K562 (cell line): ENCODE measurements at regions not wholly inside any gene's neighbourhood (a gene's known extent, or its start where the extent isn't known, plus 50 kb on each side); places are given as distances from the start of the nearest gene placed in this dataset.
A peak's percentile ranks its signal among the peaks of the same experiment; 100 is the strongest.

ENCODE experiments used
- ATAC-seq: fragments of 200-7000 bp; cut with Tn5 transposase; 3 replicates; pipeline ENCODE4 v1.9.1; 2020; ENCODE audit warnings: moderate library complexity
- BruUV-seq: library from RNA; stranded (reverse); fragments of 400-500 nt; replicated peaks from 2 replicates; lab custom pipeline; 2021; lab: Mats Ljungman, UMichigan
- CTCF ChIA-PET: fragments of 300-600 bp; formaldehyde crosslinking; extraction: SDS; loops from one replicate; lab custom pipeline; 2021; ENCODE audit warnings: low intra/inter-chr PET ratio; lab: Yijun Ruan, JAX
- POLR2A ChIA-PET: fragments of 300-600, 350-650 bp; sonication (Branson Sonifier 250); formaldehyde crosslinking; extraction: SDS; loops from one replicate; lab custom pipeline; 2021; ENCODE audit warnings: antibody characterized with exemption, inconsistent platforms; lab: Yijun Ruan, JAX
- DNase-seq, 4 experiments: peaks; one replicate each; pipeline versions ENCODE4 v3.0.0 to v3.0.0-alpha.2; 2011 to 2018; ENCODE audit warnings: low spot score in 3 of 4, mixed read lengths in 3 of 4; ENCODE audit errors: extremely low read depth in 1 of 4
- FAIRE-seq: peaks from 2 replicates; lab custom pipeline; 2011; peaks lifted over from hg19 to GRCh38; lab: Jason Lieb, UNC
- H2AFZ ChIP-seq: 2 replicates; pipeline ENCODE4 v1.6.0; 2011; ENCODE audit warnings: low read depth, low read length, control low read depth, inconsistent platforms
- H3K27ac ChIP-seq: fragments of 200-600 bp; 3 replicates; pipeline ENCODE4 v1.8.0; 2011; ENCODE audit warnings: low read depth, mild to moderate bottlenecking, control low read depth, inconsistent platforms, low read length, moderate library complexity, mixed read lengths; ENCODE audit errors: extremely low read depth
- H3K27me3 ChIP-seq, 2 experiments: fragments of 300-600 bp in 1 of 2; 2 replicates in 1 of 2; 3 replicates in 1 of 2; pipeline versions ENCODE4 v1.6.0 to v1.8.0; 2011; ENCODE audit warnings: inconsistent platforms in 2 of 2, low read length in 2 of 2, mild to moderate bottlenecking in 1 of 2, mixed read lengths in 1 of 2, moderate library complexity in 1 of 2; ENCODE audit not compliant: control insufficient read depth in 2 of 2, insufficient read depth in 2 of 2
- H3K36me3 ChIP-seq: fragments of 300-600 bp; 3 replicates; pipeline ENCODE4 v1.8.0; 2011; ENCODE audit warnings: mild to moderate bottlenecking, low read length, inconsistent platforms; ENCODE audit not compliant: control insufficient read depth, insufficient read depth
- H3K4me1 ChIP-seq, 2 experiments: fragments of 200-600 bp in 1 of 2; replicated peaks in 1 of 2; 2 replicates in 1 of 2; 3 replicates in 1 of 2; pipeline versions ENCODE4 v1.5.1 to v1.8.0; 2011; ENCODE audit warnings: inconsistent platforms in 2 of 2, low read length in 2 of 2, mild to moderate bottlenecking in 1 of 2, mixed read lengths in 1 of 2, moderate library complexity in 1 of 2; ENCODE audit not compliant: control insufficient read depth in 2 of 2, insufficient read depth in 2 of 2
- H3K4me2 ChIP-seq: 2 replicates; pipeline ENCODE4 v1.6.1; 2011; ENCODE audit warnings: low read length, control low read depth, inconsistent platforms, mixed read lengths; ENCODE audit not compliant: insufficient read depth
- H3K4me3 ChIP-seq: fragments of 200-600 bp; sonication (generic), shearing (Covaris generic); 2 replicates; pipeline ENCODE4 v1.5.1; 2016; ENCODE audit warnings: control low read depth, inconsistent platforms
- H3K79me2 ChIP-seq: fragments of 200-600 bp; 3 replicates; pipeline ENCODE4 v1.8.0; 2011; ENCODE audit warnings: low read length, inconsistent platforms; ENCODE audit not compliant: control insufficient read depth, insufficient read depth
- H3K9ac ChIP-seq, 2 experiments: 2 replicates each; pipeline versions ENCODE4 v1.6.0 to v1.6.1; 2011; ENCODE audit warnings: low read depth in 2 of 2, low read length in 2 of 2, control low read depth in 1 of 2, inconsistent platforms in 1 of 2, mild to moderate bottlenecking in 1 of 2, mixed read lengths in 1 of 2; ENCODE audit not compliant: insufficient read depth in 1 of 2
- H3K9me1 ChIP-seq: one replicate; pipeline ENCODE4 v1.6.0; 2011; ENCODE audit warnings: inconsistent platforms, mild to moderate bottlenecking, low read length, moderate library complexity; ENCODE audit not compliant: control insufficient read depth, insufficient read depth
- H3K9me3 ChIP-seq: replicated peaks from 2 replicates; pipeline ENCODE4 v1.5.1; 2011; ENCODE audit warnings: low read depth, low read length, inconsistent platforms; ENCODE audit not compliant: control insufficient read depth, insufficient read depth
- H4K20me1 ChIP-seq: replicated peaks from 2 replicates; pipeline ENCODE4 v1.6.1; 2011; ENCODE audit warnings: low read length, inconsistent platforms, mixed read lengths; ENCODE audit not compliant: control insufficient read depth, insufficient read depth
- AFF1 ChIP-seq, 2 experiments: fragments of 450-650 bp; IDR thresholded peaks; 2 replicates each; pipeline ENCODE4 v1.6.1; 2018; ENCODE audit warnings: mild to moderate bottlenecking in 2 of 2, low read depth in 1 of 2; ENCODE audit not compliant: partially characterized antibody in 2 of 2
- CREB3 ChIP-seq: fragments of 450-650 bp; conservative IDR thresholded peaks from 2 replicates; pipeline ENCODE4 v1.6.1; 2016; ENCODE audit warnings: missing genetic modification characterization, low read depth, mild to moderate bottlenecking, missing compliant biosample characterization, moderate library complexity
- DEAF1 ChIP-seq: fragments of 450-650 bp; formaldehyde crosslinking; IDR thresholded peaks from 2 replicates; pipeline ENCODE4 v1.4.0; 2020; ENCODE audit warnings: mild to moderate bottlenecking, moderate library complexity
- HDGF ChIP-seq: fragments of 450-650 bp; IDR thresholded peaks from 2 replicates; pipeline ENCODE4 v1.6.1; 2016
- HIVEP1 ChIP-seq: fragments of 250-450 bp; sonication (Bioruptor Pico); IDR thresholded peaks from 2 replicates; pipeline ENCODE4 v1.4.0; 2020; ENCODE audit warnings: mild to moderate bottlenecking
- IRF1 ChIP-seq: sonication (generic); formaldehyde crosslinking; IDR thresholded peaks from 2 replicates; pipeline ENCODE4 v1.8.0; 2022; ENCODE audit warnings: missing genetic modification reagents, mild to moderate bottlenecking, borderline replicate concordance
- POLR2B ChIP-seq: fragments of 450-650 bp; IDR thresholded peaks from 2 replicates; pipeline ENCODE4 v1.6.1; 2018; ENCODE audit warnings: low read depth; ENCODE audit not compliant: partially characterized antibody
- RFX5 ChIP-seq: IDR thresholded peaks from 2 replicates; pipeline ENCODE4 v1.6.1; 2011; ENCODE audit warnings: low read depth, mild to moderate bottlenecking, improper control_type of control experiment, low read length
- ZFP36 ChIP-seq: fragments of 150-350 bp; IDR thresholded peaks from 2 replicates; pipeline ENCODE4 v1.6.1; 2018; ENCODE audit warnings: low read length, low read depth; ENCODE audit not compliant: partially characterized antibody
- WGBS: fragments of 100-300 bp; shearing (Covaris generic); methylation state at CpG from one replicate; pipeline ENCODE4 v1.1.6; 2016; ENCODE audit warnings: low coverage, mixed read lengths; ENCODE audit not compliant: insufficient coverage; ENCODE audit errors: missing lambda C conversion rate; 5-methylcytosine and 5-hydroxymethylcytosine counted together
- in situ Hi-C: fragments of 300-500 bp; cut with MboI; formaldehyde crosslinking; loops from 4 replicates; pipeline ENCODE4 v1.15.0; 2018; ENCODE audit warnings: inconsistent platforms, mixed read lengths
- intact Hi-C: fragments of 100-400 bp; cut with micrococcal nuclease; formaldehyde crosslinking; loops from 2 replicates; pipeline ENCODE4 v1.14.2; 2022

GRCh38 chr10:107585630-107586029 is 421.1 kb upstream of the SORCS1 start:
- ChIA-PET CTCF (no interaction called here), POLR2A (no interaction called here)
- in situ Hi-C loops (no loop called here), intact Hi-C loops (no loop called here)
- ATAC-seq = no peak
- TF ChIP-seq CREB3 (tag) (no peak), ZFP36 (peak; percentile 6)
- Histone ChIP-seq H3K4me2 (no peak overlapping the region), H3K9me3 (no peaks in the 10 kb centered on the region), H2AFZ (no peak overlapping the region), H4K20me1 (no peaks in the 10 kb centered on the region), H3K9ac (no peak overlapping the region), H3K27ac (no peak overlapping the region), H3K79me2 (no peaks in the 10 kb centered on the region), H3K27me3 (no peaks in the 10 kb centered on the region), H3K36me3 (no peaks in the 10 kb centered on the region), H3K9me1 (no peaks in the 10 kb centered on the region), H3K4me3 (no peak overlapping the region), H3K4me1 (no peaks in the 10 kb centered on the region)
- no peak for FAIRE-seq
- BruUV-seq = no TSS peak
- WGBS = 17% methylated on average over 1 of the region's 3 CpGs
- DNase-seq = no peak

- BruUV-seq = no TSS peak
- Histone ChIP-seq H3K9me1 (no peaks in the 10 kb centered on the region), H3K36me3 (no peaks in the 10 kb centered on the region), H3K9me3 (no peaks in the 10 kb centered on the region), H4K20me1 (no peaks in the 10 kb centered on the region), H3K9ac (no peak overlapping the region), H3K27me3 (no peaks in the 10 kb centered on the region), H3K4me3 (no peak overlapping the region), H2AFZ (no peak overlapping the region), H3K79me2 (no peaks in the 10 kb centered on the region), H3K27ac (no peak overlapping the region), H3K4me1 (no peaks in the 10 kb centered on the region), H3K4me2 (no peak overlapping the region)
- in situ Hi-C loops (no loop called here), intact Hi-C loops (no loop called here)
- ChIA-PET CTCF (no interaction called here), POLR2A (no interaction called here)
- FAIRE-seq (no peak), ATAC-seq (no peak), DNase-seq (no peak)
- TF ChIP-seq AFF1 (IDR thresholded peaks at IDR 0.05; ENCODE audit: low read depth in 1 of 2, partially characterized antibody in 2 of 2) = no peak
- TF ChIP-seq RFX5 = no peak
- TF ChIP-seq DEAF1 (CRISPR knock-in tag) = no peak
- no peak for TF ChIP-seq IRF1 (CRISPR knock-in tag)
- no peak for TF ChIP-seq HDGF
- TF ChIP-seq HIVEP1 (CRISPR knock-in tag) = no peak
- no peak for TF ChIP-seq POLR2B
Measured at GRCh38 chr10:107583974-107584373, 419.5 kb upstream of the SORCS1 start.
